Epithelial cell of esophagus (primary cell): ENCODE measurements at regions not wholly inside any gene's neighbourhood (a gene's known extent, or its start where the extent isn't known, plus 50 kb on each side); places are given as distances from the start of the nearest gene placed in this dataset.
A peak's percentile ranks its signal among the peaks of the same experiment; 100 is the strongest.

Experiments
- DNase-seq: peaks from one replicate; pipeline ENCODE4 v3.0.0; 2010; ENCODE audit warnings: low read depth
- H3K4me3 ChIP-seq: 2 replicates; pipeline ENCODE4 v1.5.1; 2011; ENCODE audit warnings: mild to moderate bottlenecking, low read length, control low read depth
- CTCF ChIP-seq: IDR thresholded peaks from 2 replicates; pipeline ENCODE4 v1.5.1; 2011; ENCODE audit warnings: low read depth, mild to moderate bottlenecking, low read length, control low read depth, inconsistent platforms; ENCODE audit not compliant: insufficient read depth; ENCODE audit errors: missing control alignments

GRCh38 chr20:54284928-54285704, 77.2 kb downstream of the PFDN4 start:
- no peak overlapping the region for H3K4me3 ChIP-seq
- no peak for TF ChIP-seq CTCF
- peak; percentile 25 for DNase-seq

GRCh38 chr20:54290636-54291035, 82.7 kb downstream of the PFDN4 start:
- TF ChIP-seq CTCF: no peak
- no peak overlapping the region for H3K4me3 ChIP-seq
- no peak for DNase-seq

- no peak for TF ChIP-seq CTCF
- no peak for DNase-seq
- no peak overlapping the region for H3K4me3 ChIP-seq
Observed at GRCh38 chr20:54291339-54292010, 83.6 kb downstream of the PFDN4 start.

- no peak overlapping the region for H3K4me3 ChIP-seq
- peak; percentile 64 for DNase-seq
- no peak for TF ChIP-seq CTCF
Observed at GRCh38 chr20:54292185-54292584, 84.3 kb downstream of the PFDN4 start.

GRCh38 chr20:54293526-54293925, 85.6 kb downstream of the PFDN4 start:
- H3K4me3 ChIP-seq: no peak overlapping the region
- no peak for TF ChIP-seq CTCF
- no peak for DNase-seq

- no peak overlapping the region for H3K4me3 ChIP-seq
- no peak for TF ChIP-seq CTCF
- no peak for DNase-seq
Observed at GRCh38 chr20:54294094-54294493, 86.2 kb downstream of the PFDN4 start.

GRCh38 chr20:54295686-54296085, 87.8 kb downstream of the PFDN4 start:
- H3K4me3 ChIP-seq: no peak overlapping the region
- TF ChIP-seq CTCF: no peak
- no peak for DNase-seq
